Gastrocnemius medialis (tissue), 4 donors: ENCODE measurements at regions not wholly inside any gene's neighbourhood (a gene's known extent, or its start where the extent isn't known, plus 50 kb on each side); places are given as distances from the start of the nearest gene placed in this dataset.

ENCODE experiments used
- ATAC-seq, 2 donors: fragments of 150-250 bp; one replicate each; pipeline ENCODE4 v1.9.1; 2016
- DNase-seq, 2 donors: peaks; one replicate each; pipeline ENCODE4 v3.0.0-alpha.2; 2019
- H3K27ac ChIP-seq, 4 donors: fragments of 200-600 bp; sonication (generic); 1 replicate in 1 of 4; 2 replicates in 3 of 4; pipeline ENCODE4 v1.5.1; 2016 to 2018; ENCODE audit warnings: mild to moderate bottlenecking in 2 of 4, moderate library complexity in 1 of 4
- H3K27me3 ChIP-seq, 3 donors: fragments of 200-600 bp; sonication (generic) in 2 of 3; 1 replicate in 1 of 3; 2 replicates in 2 of 3; pipeline versions ENCODE4 v1.5.1 to v1.6.0; 2016 to 2019; ENCODE audit warnings: mild to moderate bottlenecking in 1 of 3, moderate library complexity in 1 of 3
- H3K36me3 ChIP-seq, 2 donors: fragments of 200-600 bp; sonication (generic) in 1 of 2; one replicate each; pipeline ENCODE4 v1.5.1; 2017 to 2018
- H3K4me1 ChIP-seq, 2 donors: fragments of 200-600 bp; sonication (generic) in 1 of 2; one replicate each; pipeline ENCODE4 v1.5.1; 2016 to 2017; ENCODE audit warnings: mild to moderate bottlenecking in 2 of 2
- H3K4me3 ChIP-seq, 4 donors: fragments of 200-600 bp; sonication (generic) in 3 of 4; 1 replicate in 1 of 4; 2 replicates in 3 of 4; pipeline ENCODE4 v1.5.1; 2016 to 2019; ENCODE audit warnings: mild to moderate bottlenecking in 2 of 4
- H3K9me3 ChIP-seq, 3 donors: fragments of 200-600 bp; sonication (generic) in 2 of 3; 1 replicate in 1 of 3; 2 replicates in 2 of 3; pipeline ENCODE4 v1.5.1; 2016 to 2019
- CTCF ChIP-seq, 5 experiments: fragments of 450-650 bp in 3 of 5; fragments of 200-600 bp in 2 of 5; sonication (generic) in 2 of 5; IDR thresholded peaks in 4 of 5; conservative IDR thresholded peaks in 1 of 5; 1 replicate in 4 of 5; 2 replicates in 1 of 5; pipeline ENCODE4 v1.5.1; 2016 to 2019; ENCODE audit warnings: antibody characterized with exemption in 5 of 5, mild to moderate bottlenecking in 3 of 5, moderate library complexity in 3 of 5
- POLR2A ChIP-seq, 2 donors: fragments of 450-650 bp; IDR thresholded peaks; one replicate each; pipeline ENCODE4 v1.6.1; 2017; ENCODE audit warnings: antibody characterized with exemption in 2 of 2, mild to moderate bottlenecking in 2 of 2, moderate library complexity in 2 of 2
- in situ Hi-C, 4 donors: fragments of 200-750 bp; cut with MboI; loops; one replicate each; pipeline versions ENCODE4 v1.15.0 to v1.8.0; 2017; ENCODE audit warnings: low sequenced_read_pairs in 4 of 4
- intact Hi-C: fragments of 100-400 bp; cut with DNase I; formaldehyde crosslinking; loops from one replicate; pipeline ENCODE4 v1.15.1; 2023; ENCODE audit warnings: low total_unique reads

- no peaks in the 10 kb centered on the region for H3K4me1 ChIP-seq
- no peak for DNase-seq
- in situ Hi-C loops (no loop called here), intact Hi-C loops (no loop called here)
- H3K4me3 ChIP-seq, result no peak overlapping the region
- TF ChIP-seq CTCF (IDR thresholded peaks at IDR 0.05 in 4 of 5, conservative IDR thresholded peaks at IDR 0.05 in 1 of 5) (no peak), POLR2A (IDR thresholded peaks at IDR 0.05) (no peak)
- ATAC-seq, result no peak
- H3K27me3 ChIP-seq, result no peaks in the 10 kb centered on the region
- no peaks in the 10 kb centered on the region for H3K36me3 ChIP-seq
- H3K9me3 ChIP-seq, result no peaks in the 10 kb centered on the region
- H3K27ac ChIP-seq, result no peak overlapping the region
These were observed 1284.1 kb upstream of the NXPH2 start for GRCh38 chr2:140064243-140064642.

- Histone ChIP-seq H3K27ac (no peak overlapping the region), H3K4me3 (no peak overlapping the region), H3K27me3 (no peaks in the 10 kb centered on the region), H3K9me3 (no peaks in the 10 kb centered on the region), H3K4me1 (no peaks in the 10 kb centered on the region), H3K36me3 (no peaks in the 10 kb centered on the region)
- ATAC-seq, result no peak
- no peak for DNase-seq
- intact Hi-C loops, result no loop called here
- TF ChIP-seq POLR2A (IDR thresholded peaks at IDR 0.05) (no peak), CTCF (IDR thresholded peaks at IDR 0.05 in 4 of 5, conservative IDR thresholded peaks at IDR 0.05 in 1 of 5) (no peak)
- in situ Hi-C loops, result no loop called here
These were observed 1283.2 kb upstream of the NXPH2 start for GRCh38 chr2:140063356-140063755.

- intact Hi-C loops (no loop called here), in situ Hi-C loops (no loop called here)
- H3K4me1 ChIP-seq, result no peaks in the 10 kb centered on the region
- no peaks in the 10 kb centered on the region for H3K36me3 ChIP-seq
- no peak overlapping the region for H3K4me3 ChIP-seq
- H3K9me3 ChIP-seq, result no peaks in the 10 kb centered on the region
- H3K27ac ChIP-seq, result no peak overlapping the region
- no peak for TF ChIP-seq CTCF (IDR thresholded peaks at IDR 0.05 in 4 of 5, conservative IDR thresholded peaks at IDR 0.05 in 1 of 5)
- no peak for TF ChIP-seq POLR2A (IDR thresholded peaks at IDR 0.05)
- no peak for DNase-seq
- no peak for ATAC-seq
- no peaks in the 10 kb centered on the region for H3K27me3 ChIP-seq
These were observed 1281.0 kb upstream of the NXPH2 start for GRCh38 chr2:140061240-140061639.

- no peak for DNase-seq
- H3K4me3 ChIP-seq, result no peak overlapping the region
- H3K36me3 ChIP-seq, result no peaks in the 10 kb centered on the region
- ATAC-seq, result no peak
- no peaks in the 10 kb centered on the region for H3K9me3 ChIP-seq
- intact Hi-C loops (no loop called here), in situ Hi-C loops (no loop called here)
- TF ChIP-seq POLR2A (IDR thresholded peaks at IDR 0.05), result no peak
- TF ChIP-seq CTCF (IDR thresholded peaks at IDR 0.05 in 4 of 5, conservative IDR thresholded peaks at IDR 0.05 in 1 of 5), result no peak
- H3K27ac ChIP-seq, result no peak overlapping the region
- H3K27me3 ChIP-seq, result no peaks in the 10 kb centered on the region
- H3K4me1 ChIP-seq, result no peaks in the 10 kb centered on the region
These were observed 1277.7 kb upstream of the NXPH2 start for GRCh38 chr2:140057928-140058327.

GRCh38 chr2:140041811-140042210 is 1261.6 kb upstream of the NXPH2 start:
- Histone ChIP-seq H3K4me3 (no peak overlapping the region), H3K4me1 (no peaks in the 10 kb centered on the region), H3K9me3 (no peaks in the 10 kb centered on the region), H3K27ac (no peak overlapping the region), H3K36me3 (no peaks in the 10 kb centered on the region), H3K27me3 (no peaks in the 10 kb centered on the region)
- no peak for DNase-seq
- intact Hi-C loops, result no loop called here
- ATAC-seq, result no peak
- TF ChIP-seq CTCF (IDR thresholded peaks at IDR 0.05 in 4 of 5, conservative IDR thresholded peaks at IDR 0.05 in 1 of 5) (no peak), POLR2A (IDR thresholded peaks at IDR 0.05) (no peak)
- in situ Hi-C loops, result no loop called here
